Right atrium auricular region (tissue), 2 donors: ENCODE measurements at regions not wholly inside any gene's neighbourhood (a gene's known extent, or its start where the extent isn't known, plus 50 kb on each side); places are given as distances from the start of the nearest gene placed in this dataset.
"Not testable (repeated sequence)": the region's sequence is repeated elsewhere in the genome, so short reads cannot be mapped to it uniquely, and the experiment has no call there.

Experiments used
- DNase-seq: peaks from one replicate; pipeline ENCODE4 v3.0.0-alpha.2; 2019; ENCODE audit warnings: low spot score
- H3K27ac ChIP-seq, 2 donors: fragments of 200-600 bp; sonication (generic); 1 replicate in 1 of 2; 2 replicates in 1 of 2; pipeline ENCODE4 v1.5.1; 2016 to 2019
- H3K27me3 ChIP-seq, 2 donors: fragments of 200-600 bp; sonication (generic); one replicate each; pipeline versions ENCODE4 v1.5.1 to v1.6.0; 2017 to 2019
- H3K36me3 ChIP-seq: fragments of 200-600 bp; sonication (generic); one replicate; pipeline ENCODE4 v1.5.1; 2016
- H3K4me1 ChIP-seq, 2 donors: fragments of 200-600 bp; sonication (generic); one replicate each; pipeline versions ENCODE4 v1.5.1 to v1.6.0; 2017 to 2019
- H3K4me3 ChIP-seq, 2 donors: fragments of 200-600 bp; sonication (generic); 1 replicate in 1 of 2; 2 replicates in 1 of 2; pipeline ENCODE4 v1.5.1; 2017 to 2019; ENCODE audit warnings: mild to moderate bottlenecking in 1 of 2, moderate library complexity in 1 of 2
- H3K9me3 ChIP-seq, 2 donors: fragments of 200-600 bp; sonication (generic); one replicate each; pipeline ENCODE4 v1.5.1; 2019
- CTCF ChIP-seq, 2 donors: fragments of 200-600 bp; sonication (generic); IDR thresholded peaks; one replicate each; pipeline ENCODE4 v1.5.1; 2019; ENCODE audit warnings: antibody characterized with exemption in 2 of 2

GRCh38 chr1:98294127-98294526 is 367.4 kb upstream of the SNX7 start:
- no peak for DNase-seq
- Histone ChIP-seq H3K4me1 (no peaks in the 10 kb centered on the region), H3K36me3 (no peaks in the 10 kb centered on the region), H3K4me3 (no peak overlapping the region), H3K27ac (no peak overlapping the region), H3K9me3 (no peaks in the 10 kb centered on the region), H3K27me3 (no peaks in the 10 kb centered on the region)
- no peak for TF ChIP-seq CTCF (IDR thresholded peaks at IDR 0.05)

GRCh38 chr1:98292994-98293393 is 368.5 kb upstream of the SNX7 start:
- Histone ChIP-seq H3K9me3 (no peaks in the 10 kb centered on the region), H3K27me3 (no peaks in the 10 kb centered on the region), H3K4me1 (no peaks in the 10 kb centered on the region), H3K4me3 (no peak overlapping the region), H3K36me3 (no peaks in the 10 kb centered on the region), H3K27ac (no peak overlapping the region)
- no peak for TF ChIP-seq CTCF (IDR thresholded peaks at IDR 0.05)
- no peak for DNase-seq

- TF ChIP-seq CTCF (IDR thresholded peaks at IDR 0.05) = no peak
- Histone ChIP-seq H3K27ac (no peak overlapping the region), H3K4me3 (no peak overlapping the region), H3K4me1 (no peaks in the 10 kb centered on the region), H3K27me3 (no peaks in the 10 kb centered on the region), H3K36me3 (no peaks in the 10 kb centered on the region), H3K9me3 (no peaks in the 10 kb centered on the region)
- DNase-seq = no peak
These were observed 368.5 kb upstream of the DPYD start for GRCh38 chr1:98289311-98289710.

GRCh38 chr1:98288494-98288893 is 367.7 kb upstream of the DPYD start:
- TF ChIP-seq CTCF (IDR thresholded peaks at IDR 0.05) = no peak
- no peaks in the 10 kb centered on the region for H3K9me3 ChIP-seq
- H3K36me3 ChIP-seq = no peaks in the 10 kb centered on the region
- no peaks in the 10 kb centered on the region for H3K4me1 ChIP-seq
- H3K4me3 ChIP-seq = no peak overlapping the region
- no peak overlapping the region for H3K27ac ChIP-seq
- DNase-seq = no peak
- no peaks in the 10 kb centered on the region for H3K27me3 ChIP-seq

GRCh38 chr1:98287626-98288025 is 366.8 kb upstream of the DPYD start:
- H3K4me3 ChIP-seq = no peak overlapping the region
- H3K9me3 ChIP-seq = no peaks in the 10 kb centered on the region
- no peak overlapping the region for H3K27ac ChIP-seq
- TF ChIP-seq CTCF (IDR thresholded peaks at IDR 0.05) = no peak
- H3K27me3 ChIP-seq = no peaks in the 10 kb centered on the region
- no peak for DNase-seq
- H3K36me3 ChIP-seq = no peaks in the 10 kb centered on the region
- H3K4me1 ChIP-seq = no peaks in the 10 kb centered on the region

GRCh38 chr1:98286656-98287055 is 365.8 kb upstream of the DPYD start:
- H3K4me3 ChIP-seq = no peak overlapping the region
- no peaks in the 10 kb centered on the region for H3K9me3 ChIP-seq
- DNase-seq = no peak
- H3K36me3 ChIP-seq = no peaks in the 10 kb centered on the region
- H3K27me3 ChIP-seq = no peaks in the 10 kb centered on the region
- H3K4me1 ChIP-seq = no peaks in the 10 kb centered on the region
- H3K27ac ChIP-seq = no peak overlapping the region
- TF ChIP-seq CTCF (IDR thresholded peaks at IDR 0.05) = no peak

GRCh38 chr1:98285286-98285685 is 364.5 kb upstream of the DPYD start:
- H3K4me1 ChIP-seq, H3K27me3 ChIP-seq, DNase-seq, H3K27ac ChIP-seq, H3K9me3 ChIP-seq, H3K36me3 ChIP-seq, H3K4me3 ChIP-seq: not testable (repeated sequence)
